HG02884 (cell line): ENCODE measurements at regions not wholly inside any gene's neighbourhood (a gene's known extent, or its start where the extent isn't known, plus 50 kb on each side); places are given as distances from the start of the nearest gene placed in this dataset.
"Not testable (repeated sequence)": the region's sequence is repeated elsewhere in the genome, so short reads cannot be mapped to it uniquely, and the experiment has no call there.

Experiments used
- ATAC-seq: cut with Tn5 transposase; IDR thresholded peaks from one replicate; pipeline ENCODE4 v1.9.1; 2021; ENCODE audit warnings: mild to moderate bottlenecking, moderate library complexity; ENCODE audit not compliant: unreplicated experiment

DNA sequence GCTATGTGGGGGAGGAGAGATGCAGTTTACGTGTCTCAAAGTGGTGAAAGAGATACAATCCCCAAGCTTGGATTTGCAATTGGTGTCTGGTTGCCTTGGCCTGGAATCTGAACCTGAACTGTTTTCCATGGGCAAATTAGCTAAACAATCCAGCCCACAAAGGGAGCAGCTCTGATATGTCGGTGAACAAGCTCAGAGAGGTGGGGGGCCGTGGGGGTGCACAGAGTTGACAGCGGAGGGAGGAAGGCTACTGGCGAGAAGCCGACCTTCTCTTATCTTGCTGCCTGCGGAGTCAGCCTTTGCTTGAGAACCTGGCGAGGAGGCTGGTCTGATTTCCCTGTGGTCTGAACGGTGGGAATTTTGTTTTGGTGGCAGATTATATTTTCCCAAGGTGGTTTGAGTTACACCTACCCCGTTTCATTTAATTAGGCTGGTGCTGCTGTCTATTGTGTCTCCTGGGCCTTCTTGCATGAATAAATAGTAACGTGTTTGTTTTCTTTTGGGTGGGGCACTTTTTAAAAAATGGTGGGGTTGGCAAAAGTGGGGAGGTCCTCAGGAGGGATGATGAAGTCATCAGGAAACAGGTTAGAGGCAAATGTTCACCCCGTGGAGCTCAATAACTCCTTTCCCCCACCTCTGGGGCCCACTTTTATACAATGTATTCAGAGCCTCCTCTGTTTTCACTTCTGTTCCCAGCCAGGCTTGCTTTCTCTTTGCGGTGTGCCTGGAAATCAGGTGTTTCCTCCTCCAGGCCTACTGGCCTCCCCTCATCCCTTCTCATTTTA lies 80.9 kb upstream of the IGFBP5 start:
- ATAC-seq: no peak

DNA sequence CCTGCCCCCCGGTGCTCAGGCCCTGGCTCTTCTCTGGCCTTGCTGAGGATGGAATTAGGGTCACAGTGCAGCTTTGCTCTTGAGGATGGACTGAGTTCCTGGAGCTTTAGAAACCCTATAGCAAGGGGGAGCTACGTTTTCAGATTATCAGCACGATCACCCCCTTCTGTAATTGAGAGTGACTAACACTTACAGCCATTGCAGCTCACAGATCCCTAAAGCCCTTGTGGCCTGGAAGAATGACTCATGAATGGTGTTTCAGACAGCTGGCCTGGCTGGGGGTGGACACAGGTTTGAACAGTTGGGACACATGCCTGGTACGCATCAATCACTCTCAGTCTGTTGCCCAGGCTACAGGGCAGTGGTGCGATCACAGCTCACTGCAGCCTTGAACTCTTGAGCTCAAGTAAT lies 79.7 kb upstream of the IGFBP5 start:
- ATAC-seq: no peak

DNA sequence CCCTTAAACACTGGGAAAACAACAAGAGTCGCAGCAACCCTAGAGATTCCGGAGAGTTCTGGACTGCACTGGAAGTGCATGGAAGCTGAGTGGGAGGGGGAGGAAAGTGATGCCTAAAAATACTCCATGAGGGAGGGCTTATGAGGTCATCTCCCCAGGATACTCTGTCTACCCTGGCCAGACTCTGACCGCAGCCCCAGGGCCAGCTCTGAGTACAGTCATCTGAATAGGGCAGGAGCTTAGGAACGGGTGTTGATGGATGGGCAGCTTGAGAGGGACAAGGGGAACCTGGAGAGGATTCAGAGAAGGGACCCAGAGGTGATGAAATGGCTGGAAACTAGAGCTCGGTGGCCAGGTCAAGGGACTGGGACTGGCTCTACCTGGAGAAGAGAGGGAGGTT lies 79.3 kb upstream of the IGFBP5 start:
- no peak for ATAC-seq

DNA sequence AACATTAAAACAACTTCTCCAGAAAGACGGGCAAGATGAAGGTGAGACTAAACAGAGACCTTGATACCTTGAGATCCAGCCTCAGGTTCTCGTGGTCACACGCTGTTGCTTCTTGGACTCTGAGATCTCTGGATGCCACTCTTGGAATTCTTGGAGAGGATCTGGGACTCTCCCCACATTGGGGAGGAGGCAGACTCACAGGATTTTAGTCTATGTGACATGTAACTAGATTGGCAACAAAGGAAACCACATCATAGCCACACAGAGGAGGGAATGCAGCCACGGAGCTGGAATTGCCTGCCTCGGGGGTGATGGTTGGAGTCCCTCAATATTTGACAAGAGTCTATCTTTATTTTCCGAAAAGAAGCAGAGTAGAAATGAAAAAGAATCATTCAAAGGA lies 78.8 kb upstream of the IGFBP5 start:
- no peak for ATAC-seq

DNA sequence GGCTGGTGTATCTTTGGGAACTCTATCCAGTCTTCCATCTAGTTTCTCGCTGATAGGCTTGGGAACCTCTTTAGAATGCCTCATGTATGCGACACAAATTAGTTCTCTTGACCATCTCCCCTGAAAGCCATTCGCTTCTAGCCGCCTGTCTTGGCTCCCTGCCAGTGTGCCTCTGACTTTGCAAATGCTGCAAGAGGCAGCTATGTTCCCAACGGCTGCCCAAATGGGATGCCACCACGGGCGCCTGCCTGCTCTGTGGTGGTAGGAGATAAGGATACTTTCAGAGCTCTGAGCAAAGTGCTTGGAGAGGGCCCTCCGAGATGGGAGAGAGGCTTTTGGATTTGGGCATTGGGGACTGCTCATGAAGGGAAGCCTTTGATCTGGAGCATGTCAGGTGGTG lies 77.7 kb upstream of the IGFBP5 start:
- no peak for ATAC-seq

DNA sequence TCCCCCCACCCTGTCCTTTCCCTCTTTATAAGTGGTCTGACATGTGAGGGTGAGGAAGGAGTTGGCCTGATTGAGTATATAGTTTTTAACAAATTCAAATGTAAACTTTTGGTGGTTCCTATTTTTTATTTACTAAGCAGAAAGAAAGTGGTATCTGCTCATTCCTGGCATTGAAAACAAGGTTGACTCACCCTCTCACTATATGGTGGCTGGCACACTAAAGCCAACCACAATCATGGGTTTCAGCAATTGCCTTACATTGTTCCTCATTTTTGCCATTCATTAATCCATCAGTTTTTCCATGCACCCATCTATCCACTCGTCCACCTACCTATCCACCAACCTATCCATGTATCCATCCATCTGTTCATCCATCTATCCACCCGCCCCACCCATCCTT lies 75.4 kb upstream of the IGFBP5 start:
- no peak for ATAC-seq

DNA sequence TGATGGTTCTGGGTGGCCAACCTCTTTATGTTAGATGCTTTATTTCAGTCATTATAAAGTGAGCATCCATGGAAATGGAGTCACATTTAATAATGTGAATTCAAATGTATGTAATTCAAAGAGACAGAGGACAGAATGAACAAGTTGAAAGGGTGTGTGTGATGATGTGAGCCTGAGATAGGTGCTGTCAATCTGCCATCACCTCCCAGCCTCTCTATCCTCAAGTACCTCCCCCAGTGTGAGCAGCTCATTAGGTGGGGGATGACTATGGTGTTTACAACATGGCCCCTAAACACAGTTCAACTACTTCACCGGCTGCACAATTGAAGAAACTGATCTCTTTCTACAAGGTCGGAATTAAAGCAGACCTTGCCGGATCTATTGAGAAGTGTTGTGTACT lies 74.7 kb upstream of the IGFBP5 start:
- no peak for ATAC-seq

DNA sequence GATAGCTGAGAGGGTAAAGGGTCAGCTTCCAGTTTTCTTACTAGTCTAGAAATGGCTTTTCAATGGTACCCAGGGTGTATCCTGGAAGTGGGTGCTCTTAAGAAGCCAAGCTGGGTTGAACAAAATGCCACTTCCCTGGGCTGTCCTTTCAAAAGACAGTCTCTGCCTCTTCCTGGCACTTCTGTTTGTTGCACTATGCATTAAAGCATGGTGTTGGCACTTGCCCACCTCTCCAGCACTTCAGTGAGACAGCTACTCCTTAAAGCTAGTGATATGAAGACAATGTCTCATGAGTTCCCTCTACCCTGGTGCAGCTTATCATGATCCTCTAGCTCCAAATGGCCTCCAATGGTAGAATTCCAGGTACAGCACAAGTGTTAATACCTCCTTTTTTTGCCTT lies 74.3 kb upstream of the IGFBP5 start:
- ATAC-seq: no peak

DNA sequence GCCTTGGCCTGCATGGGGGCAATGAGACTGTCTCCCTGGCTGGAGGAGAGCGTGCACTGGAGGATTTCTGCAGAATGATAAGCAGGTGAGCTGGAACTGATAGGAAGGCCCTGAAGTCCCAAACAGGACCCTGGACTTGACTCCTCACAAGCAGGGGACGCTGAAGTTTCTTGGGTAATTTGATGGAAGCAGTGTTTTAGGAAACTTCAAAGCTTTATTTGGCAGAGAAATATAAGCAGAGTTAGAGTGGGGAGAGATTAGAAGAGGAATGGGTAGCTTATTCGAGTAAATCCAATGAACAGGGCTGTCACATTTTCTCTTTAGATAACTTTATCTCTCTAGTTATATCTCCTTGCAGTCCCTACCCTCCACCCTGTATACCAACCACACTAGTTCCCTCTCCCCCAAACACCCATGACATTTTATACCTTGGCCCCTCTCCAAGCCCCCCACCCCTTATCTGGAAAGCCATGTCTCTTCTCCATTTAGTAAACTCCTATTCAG lies 73.6 kb upstream of the IGFBP5 start:
- no peak for ATAC-seq

DNA sequence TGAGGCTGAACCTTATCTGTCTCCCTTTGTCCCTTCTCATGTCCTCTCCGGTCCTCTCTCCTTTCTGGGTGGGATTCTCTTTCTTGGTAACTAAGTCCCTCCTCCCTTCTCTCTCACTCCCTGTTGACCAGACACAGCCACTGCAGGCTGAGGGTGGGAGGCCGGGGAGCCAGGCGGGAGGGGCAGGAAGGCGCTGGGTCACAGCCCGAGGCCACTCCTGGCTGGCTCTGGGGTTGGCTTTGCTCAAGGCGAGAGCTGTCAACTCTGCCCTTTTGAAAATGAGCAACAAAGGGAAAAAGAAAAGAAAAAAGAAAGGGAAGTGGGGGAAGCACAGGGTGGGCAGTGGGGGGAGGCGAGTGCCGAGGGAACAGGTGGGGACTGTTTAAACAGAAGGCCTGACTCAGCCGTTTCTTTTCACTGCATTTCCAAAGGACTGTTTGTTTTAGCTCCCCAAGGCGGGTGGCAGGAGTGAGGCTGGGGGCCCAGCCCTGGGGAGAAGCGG lies 70.5 kb upstream of the IGFBP5 start:
- no peak for ATAC-seq

DNA sequence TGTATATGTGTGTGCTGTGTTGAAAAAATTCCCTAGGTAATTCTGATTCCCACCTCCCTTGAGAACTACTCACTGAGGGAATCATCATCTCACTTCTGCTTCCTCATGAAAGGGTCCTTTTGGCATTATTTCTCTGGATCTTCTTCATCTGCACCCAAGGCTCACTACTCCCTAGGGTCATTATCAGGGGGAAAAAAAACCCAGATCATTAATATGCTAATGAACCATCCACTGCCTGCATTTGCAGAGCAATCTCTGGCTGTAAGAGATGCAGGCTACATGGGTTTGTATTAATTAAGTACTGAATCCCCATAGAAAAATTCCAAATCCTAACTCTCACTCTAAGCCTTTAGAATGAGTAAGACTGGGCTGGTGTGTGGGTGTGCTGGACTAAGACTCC lies 68.0 kb upstream of the IGFBP5 start:
- no peak for ATAC-seq

DNA sequence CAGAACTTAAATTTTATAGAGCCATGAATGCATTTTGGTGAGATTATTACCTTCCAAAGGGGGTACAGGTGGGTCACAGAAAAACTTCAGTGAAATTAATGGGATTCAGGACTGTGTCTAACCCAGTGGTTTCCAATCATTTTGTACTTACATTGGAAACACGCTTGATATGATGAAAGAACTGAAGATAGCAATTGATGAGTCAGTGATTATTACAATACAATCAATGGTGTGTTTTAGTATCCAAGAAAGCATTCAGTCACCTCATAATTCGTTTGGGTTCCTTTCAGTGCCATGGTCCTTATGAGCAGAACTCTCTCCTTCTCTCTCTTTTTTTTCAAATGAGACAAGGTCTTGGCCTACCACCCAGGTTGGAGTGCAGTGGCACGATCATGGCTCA lies 66.5 kb upstream of the IGFBP5 start:
- ATAC-seq: no peak

DNA sequence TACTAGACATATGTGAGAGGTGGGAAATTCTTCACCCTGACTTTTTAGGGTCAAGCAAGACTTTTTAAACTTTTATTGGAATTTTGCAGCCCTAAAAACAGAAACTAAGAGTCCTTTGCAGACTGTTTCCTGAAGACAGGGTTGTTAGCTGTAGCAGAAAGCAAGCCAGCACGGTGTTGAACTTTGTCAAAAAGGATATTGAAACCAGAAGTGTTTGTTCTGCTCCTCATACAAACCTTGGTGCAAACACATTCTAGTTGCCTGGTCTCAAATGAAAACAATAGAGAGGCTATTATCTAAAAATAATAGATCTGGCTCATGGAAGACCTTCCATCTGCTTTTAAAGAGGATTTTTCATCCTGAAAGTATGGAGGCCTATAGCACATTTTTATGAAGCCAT lies 65.8 kb upstream of the IGFBP5 start:
- no peak for ATAC-seq

DNA sequence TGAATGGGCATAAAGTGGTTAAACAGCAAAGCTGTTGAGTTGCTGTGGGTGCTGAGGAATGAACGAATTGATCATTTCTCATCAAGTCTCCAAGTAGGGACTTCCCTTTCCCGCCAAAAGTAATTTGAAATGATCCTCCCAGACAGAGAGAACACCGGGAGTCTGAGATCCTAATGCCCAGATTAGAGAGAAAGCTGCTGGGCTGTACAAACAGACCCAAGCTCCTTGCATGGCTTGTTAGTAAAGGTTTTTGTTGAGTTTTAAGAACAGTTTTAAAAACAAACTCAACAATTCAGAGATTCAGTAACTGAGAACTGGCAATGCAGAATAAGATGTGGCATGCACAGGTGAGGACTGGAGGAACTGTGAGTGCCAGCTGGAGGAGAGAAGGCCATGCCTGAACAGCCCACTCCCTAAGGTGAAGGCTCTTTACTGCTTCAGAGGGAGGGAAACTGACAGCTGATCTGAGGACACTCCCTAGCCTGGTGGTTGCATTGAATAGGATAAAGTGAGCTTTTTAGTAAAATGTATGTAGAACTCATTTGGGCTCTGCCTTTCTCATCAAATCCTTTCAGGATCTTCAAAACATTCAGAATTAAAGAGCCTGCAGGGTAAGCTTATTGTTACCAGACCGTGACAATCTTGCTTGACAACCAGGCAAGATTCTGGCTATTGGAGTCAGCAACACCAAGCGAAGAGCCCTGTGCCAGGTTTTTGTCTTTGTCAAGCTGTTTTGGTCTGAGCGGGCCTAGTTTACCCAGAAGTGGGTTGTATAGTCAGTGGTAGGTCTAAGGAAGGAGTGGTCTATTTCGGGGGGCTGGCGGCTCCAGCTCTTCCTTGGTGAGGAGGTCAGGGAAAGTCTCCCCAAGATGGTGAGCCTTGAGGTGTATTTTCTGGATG lies 63.2 kb upstream of the IGFBP5 start:
- ATAC-seq: no peak

DNA sequence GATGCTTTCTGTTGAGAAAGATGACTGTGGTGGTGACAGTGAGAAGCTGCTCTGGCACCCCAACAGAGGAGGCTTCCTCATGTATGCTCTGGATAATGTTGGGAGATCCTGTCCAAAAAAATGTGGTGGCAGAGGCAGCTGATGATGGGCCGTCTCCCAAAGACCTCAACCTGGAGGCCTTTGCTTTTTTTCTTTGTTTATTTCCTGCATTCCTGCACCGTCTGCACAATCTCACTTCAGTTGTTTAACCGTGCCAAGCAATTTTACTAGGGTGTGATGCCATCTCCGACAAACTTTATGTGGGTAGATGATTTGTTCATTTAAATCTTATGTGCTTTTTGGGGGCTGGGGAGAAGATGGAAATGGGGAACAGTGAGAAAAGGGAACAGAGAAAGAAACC lies 62.2 kb upstream of the IGFBP5 start:
- ATAC-seq: no peak

DNA sequence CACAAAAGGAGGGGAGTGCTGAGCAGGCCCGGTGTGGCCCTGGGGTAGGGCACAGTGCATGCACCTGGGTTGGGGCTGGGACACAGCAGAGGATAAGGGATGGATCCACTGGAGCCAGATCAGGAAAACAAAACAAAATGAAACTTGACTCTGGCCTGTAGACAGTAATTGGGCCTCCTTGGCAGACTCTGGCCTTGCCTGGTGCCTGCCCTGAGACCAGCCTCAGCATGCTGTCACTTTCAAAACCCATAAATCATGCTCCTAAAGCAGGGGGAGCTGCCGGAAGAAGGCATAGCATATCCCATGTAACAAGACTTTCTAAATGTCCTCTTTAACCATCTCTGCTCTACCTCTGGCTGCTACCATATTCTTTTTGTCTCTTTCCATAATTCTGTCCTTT lies 61.1 kb upstream of the IGFBP5 start:
- ATAC-seq: no peak

DNA sequence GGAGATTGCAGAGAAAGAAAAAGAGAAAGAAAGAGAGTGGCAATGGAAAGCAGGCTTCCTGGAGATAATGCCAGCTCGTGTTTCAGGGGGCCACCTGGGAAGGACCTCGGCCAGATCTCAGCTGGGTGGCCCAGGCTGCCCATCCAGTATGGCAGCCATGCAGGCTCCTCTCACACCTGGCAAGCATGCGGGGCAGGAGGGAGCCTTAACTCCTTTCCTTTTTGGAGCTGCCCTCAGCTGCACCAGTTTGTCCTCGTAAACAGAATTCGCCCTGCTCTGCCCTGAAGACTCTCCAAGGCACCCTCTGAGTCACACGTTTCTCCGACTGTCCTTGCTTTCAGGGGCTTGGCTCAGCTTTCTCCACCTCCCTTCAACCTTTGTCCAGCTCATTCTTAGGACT lies 59.5 kb upstream of the IGFBP5 start:
- ATAC-seq: no peak

DNA sequence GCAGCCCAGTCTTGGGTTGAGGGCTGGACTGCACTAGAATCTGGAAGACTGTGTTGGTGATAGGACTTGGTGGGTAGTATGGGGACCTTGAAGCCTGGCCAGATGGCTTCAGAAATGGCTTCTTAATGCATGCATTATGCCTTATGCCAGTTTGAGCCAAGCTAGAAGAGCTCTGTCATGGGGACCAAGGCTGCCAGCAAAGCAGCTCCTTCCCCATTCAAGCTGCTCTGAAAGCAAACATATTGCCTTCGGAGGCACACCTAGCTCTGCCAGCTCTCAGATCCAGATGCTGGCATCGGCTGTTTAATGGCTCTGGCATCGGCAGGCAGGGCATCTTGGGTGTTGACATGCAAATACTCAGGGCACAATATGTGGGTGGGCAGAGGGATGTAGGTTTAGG lies 59.0 kb upstream of the IGFBP5 start:
- no peak for ATAC-seq

DNA sequence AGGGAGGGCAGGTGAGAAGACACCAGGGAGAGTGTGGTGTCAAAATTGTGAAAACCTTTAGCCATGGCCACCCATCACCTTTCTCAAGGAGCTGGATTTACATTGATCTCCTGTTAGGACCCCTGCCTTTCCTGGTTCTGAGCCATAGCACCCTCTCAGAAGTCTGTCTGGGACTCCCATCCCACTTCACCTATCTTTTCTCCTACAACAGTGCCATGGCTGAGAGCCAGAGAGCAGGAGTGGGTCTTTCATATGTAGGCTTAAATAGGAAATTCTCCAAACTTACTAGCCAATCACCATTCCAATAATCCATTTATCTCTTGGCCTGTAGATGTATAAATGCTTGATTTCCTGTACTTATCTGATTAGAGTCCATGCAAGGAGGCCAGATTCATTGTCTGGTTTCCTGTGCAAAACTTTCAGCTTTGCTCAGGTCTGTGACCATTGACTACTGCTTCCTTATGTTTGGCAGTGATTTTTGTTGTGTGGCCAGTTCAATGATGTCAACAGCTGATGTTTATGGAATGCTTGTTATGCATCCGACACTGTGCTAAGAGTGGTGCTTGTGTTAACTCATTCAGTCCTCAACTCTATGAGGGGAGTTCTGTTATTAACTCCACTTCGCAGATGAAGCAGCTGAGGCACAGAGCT lies 57.6 kb upstream of the IGFBP5 start:
- ATAC-seq: no peak

DNA sequence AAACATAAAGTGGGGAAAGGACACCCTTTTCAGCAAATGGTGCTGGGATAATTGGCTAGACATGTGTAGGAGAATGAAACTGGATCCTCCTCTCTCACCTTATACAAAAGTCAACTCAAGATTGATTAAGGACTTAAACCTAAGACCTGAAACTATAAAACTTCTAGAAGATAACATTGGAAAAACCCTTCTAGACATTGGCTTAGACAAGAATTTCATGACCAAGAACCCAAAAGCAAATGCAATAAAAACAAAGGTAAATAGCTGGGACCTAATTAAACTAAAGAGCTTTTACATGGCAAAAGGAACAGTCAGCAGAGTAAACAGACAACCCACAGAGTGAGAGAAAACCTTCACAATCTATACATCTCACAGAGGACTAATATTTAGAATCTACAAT lies 55.4 kb upstream of the IGFBP5 start:
- not testable (repeated sequence) for ATAC-seq

DNA sequence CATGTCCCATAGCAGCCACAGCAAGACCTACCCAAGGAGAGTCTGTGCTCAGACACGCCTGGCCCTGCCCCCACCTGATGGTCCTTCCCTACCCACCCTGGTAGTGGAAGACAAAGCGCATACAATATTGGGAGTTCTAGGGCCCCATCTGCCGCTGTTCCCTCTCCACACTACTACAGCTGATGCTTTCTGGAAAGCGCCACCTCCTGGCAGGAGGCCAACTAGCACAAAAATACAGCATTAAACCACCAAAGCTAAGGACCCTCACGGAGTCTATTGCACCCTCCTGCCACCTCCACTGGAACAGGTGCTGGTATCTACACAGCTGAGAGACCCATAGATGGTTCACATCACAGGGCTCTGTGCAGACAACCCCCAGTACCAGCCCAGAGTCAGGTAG lies 50.9 kb upstream of the IGFBP5 start:
- not testable (repeated sequence) for ATAC-seq
